ENCODE measurements at regions not wholly inside any gene's neighbourhood (a gene's known extent, or its start where the extent isn't known, plus 50 kb on each side); places are given as distances from the start of the nearest gene placed in this dataset.

DNA sequence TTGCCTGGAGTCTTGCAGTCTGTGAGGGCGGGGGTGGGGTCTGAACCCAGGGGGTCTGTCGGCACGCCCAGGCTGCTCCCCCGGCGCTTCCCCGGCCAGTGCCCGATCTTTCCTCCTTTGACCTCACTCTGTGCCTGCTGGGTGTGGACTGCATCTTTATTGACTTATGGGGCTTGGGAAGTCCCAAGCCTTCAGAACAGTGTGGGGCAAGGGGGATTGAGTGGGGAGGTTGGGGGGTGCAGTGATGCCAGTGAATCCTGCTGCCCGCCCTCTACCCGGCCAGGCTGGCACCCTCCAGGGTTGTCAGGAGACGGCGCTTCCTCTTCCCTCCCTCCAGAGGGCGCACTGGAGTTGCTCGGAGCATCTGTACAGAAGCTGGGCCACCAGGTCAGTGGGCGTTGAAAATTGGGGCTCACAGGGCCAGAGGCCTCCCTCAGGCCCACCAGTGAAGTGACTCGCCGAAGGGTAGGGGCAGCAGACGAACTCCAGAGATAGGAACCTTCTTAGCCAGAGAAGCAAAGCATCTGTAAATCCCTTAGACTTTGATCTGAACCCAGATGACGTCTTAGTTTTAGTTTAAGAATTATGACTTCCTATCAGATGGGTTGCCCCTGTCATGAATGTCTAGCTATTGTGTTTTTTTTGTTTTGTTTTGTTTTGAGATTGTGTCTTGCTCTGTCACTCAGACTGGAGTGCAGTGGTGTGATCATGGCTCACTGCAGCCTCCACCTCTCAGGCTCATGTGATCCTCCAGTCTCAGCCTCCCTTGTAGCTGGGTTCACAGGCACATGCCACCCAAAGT lies 184.8 kb upstream of the CIBAR2 start:
- TF ChIP-seq, protein P1, sequence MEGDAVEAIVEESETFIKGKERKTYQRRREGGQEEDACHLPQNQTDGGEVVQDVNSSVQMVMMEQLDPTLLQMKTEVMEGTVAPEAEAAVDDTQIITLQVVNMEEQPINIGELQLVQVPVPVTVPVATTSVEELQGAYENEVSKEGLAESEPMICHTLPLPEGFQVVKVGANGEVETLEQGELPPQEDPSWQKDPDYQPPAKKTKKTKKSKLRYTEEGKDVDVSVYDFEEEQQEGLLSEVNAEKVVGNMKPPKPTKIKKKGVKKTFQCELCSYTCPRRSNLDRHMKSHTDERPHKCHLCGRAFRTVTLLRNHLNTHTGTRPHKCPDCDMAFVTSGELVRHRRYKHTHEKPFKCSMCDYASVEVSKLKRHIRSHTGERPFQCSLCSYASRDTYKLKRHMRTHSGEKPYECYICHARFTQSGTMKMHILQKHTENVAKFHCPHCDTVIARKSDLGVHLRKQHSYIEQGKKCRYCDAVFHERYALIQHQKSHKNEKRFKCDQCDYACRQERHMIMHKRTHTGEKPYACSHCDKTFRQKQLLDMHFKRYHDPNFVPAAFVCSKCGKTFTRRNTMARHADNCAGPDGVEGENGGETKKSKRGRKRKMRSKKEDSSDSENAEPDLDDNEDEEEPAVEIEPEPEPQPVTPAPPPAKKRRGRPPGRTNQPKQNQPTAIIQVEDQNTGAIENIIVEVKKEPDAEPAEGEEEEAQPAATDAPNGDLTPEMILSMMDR (IDR thresholded peaks at IDR 0.05), result peak; percentile 91
- no peak for TF ChIP-seq POLR2AphosphoS5 (IDR thresholded peaks at IDR 0.05; ENCODE audit: low read depth, low read length)
